HG03103 (cell line): ENCODE measurements at regions not wholly inside any gene's neighbourhood (a gene's known extent, or its start where the extent isn't known, plus 50 kb on each side); places are given as distances from the start of the nearest gene placed in this dataset.
"Not testable (repeated sequence)": the region's sequence is repeated elsewhere in the genome, so short reads cannot be mapped to it uniquely, and the experiment has no call there.

ENCODE experiments used
- ATAC-seq: cut with Tn5 transposase; IDR thresholded peaks from one replicate; pipeline ENCODE4 v1.9.1; 2021; ENCODE audit warnings: low read depth; ENCODE audit not compliant: unreplicated experiment

DNA sequence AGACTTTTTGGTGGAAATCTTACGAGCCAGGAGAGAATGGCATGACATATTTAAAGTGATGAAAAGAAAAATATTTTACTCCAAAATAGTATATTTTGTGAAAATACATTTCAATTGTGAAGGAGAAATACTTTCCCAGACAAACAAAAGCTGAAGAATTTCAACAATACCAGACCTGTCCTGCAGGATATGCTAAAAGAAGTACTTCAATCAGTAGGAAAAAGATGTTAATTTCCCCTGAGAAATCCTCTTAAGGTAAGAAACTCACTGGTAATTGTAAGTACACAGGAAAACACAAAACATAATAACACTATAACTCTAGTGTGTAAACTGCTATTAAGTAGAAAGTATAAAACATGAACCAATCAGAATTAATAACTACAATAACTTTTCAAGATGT lies 341.8 kb upstream of the GJE1 start:
- ATAC-seq, result no peak

DNA sequence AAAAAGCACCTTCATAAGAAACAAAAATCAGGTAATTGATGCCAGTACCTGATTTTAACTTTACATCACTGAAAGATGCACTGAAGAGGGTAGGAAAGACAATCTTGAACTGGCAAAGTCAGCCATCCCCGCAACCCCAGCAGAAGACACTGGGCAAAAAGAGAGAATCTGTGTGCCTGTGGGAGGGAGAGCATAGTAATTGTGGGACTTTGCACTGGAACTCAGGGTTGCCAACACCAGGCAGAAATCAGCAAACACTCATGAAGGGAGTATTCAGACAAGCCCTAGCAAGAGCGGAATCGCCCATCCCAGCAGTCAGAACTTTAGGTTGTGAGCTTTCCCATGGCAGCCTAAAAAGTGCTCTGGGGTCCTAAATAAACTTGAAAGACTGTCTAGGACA lies 344.6 kb upstream of the GJE1 start:
- ATAC-seq, result no peak

DNA sequence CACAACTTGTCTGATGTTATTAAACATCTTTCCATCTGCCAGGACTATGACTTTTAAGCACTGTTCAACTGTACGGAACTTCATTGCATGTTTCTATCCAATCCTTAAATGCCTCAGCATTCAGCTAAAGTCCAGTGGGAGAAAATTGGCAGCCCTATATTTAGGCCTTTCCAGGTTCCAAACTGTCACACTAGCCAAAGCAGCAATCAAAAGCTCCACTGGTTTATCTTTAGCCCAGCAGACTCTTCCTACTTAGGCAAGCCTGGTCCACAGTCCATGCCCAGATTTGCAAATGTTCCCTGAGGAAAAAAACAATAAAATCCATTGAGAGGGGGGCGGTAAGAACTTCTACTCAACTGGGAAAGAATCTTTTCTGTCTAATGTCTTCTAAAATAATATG lies 349.1 kb upstream of the GJE1 start:
- ATAC-seq, result no peak

DNA sequence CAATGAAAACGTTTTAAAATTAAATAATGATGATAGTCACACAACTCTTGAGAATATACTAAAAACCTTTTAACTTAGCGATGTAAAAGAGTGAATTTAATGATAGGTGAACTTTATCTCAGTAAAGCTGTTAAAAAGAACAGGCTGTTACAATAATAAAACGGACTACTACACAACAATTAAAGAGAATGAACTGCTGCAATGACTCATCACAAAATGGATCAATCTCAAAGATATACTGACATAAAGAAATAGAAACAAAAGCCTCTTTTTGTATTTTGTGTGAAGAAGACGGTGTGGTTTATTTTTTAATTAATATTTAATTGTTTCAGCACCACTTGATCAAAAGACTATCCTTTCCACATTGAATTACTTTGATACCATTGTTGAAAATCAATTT lies 352.4 kb upstream of the GJE1 start:
- no peak for ATAC-seq

DNA sequence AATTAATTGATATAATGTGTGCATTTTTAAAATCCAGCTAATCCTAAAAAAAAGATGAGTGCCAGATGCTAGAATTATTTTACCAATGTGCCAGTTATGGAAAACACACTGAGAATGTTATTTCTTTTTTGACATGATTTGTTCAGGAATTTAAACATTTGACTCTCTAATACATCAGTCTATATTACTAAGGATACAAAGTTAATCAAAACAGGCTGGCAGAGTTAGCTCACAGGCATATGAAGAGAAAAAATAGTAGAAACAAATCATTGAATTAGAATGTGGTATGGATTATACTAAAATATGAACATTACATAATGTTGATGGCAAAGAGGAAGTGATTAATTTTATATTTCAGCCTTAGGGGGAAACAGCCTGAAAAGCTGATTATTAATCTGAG lies 368.3 kb upstream of the GJE1 start:
- no peak for ATAC-seq

DNA sequence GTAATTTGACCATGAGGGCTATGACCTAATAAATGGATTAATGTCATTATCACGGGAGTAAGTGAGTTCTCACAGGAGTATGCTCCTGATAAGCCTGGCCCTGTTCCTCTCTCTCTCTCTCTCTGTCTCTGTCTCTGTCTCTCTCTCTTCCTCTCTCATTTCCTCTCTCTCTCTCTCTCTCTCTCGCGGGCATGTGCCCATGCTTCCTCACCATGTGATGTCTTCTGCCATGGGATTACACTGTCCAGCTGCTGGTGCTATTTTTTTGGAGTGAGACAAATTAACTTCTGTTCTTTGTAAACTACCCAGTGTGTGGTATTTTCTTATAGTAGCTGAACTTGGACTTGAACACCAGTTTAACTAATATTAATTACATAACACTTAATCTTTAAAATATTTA lies 374.3 kb upstream of the GJE1 start:
- ATAC-seq, result no peak

DNA sequence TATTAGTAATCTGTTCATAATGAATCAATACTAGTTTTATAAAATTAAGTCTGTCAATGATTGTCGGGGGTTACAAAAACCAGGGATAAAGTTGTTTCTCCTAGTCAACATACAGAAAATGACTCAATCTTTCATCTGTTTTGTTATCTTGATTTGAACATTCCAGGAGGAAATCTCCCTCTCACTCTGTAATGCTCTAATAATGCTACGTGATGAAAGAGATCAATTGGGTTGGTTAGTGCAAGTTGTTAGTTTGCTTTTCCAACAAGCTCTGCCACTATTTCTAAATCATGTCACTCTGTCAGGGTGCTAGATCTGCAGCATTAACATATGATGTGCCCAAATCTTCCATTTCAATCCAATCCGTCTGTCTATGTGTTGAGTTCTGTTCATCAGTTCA lies 379.5 kb upstream of the GJE1 start:
- no peak for ATAC-seq

DNA sequence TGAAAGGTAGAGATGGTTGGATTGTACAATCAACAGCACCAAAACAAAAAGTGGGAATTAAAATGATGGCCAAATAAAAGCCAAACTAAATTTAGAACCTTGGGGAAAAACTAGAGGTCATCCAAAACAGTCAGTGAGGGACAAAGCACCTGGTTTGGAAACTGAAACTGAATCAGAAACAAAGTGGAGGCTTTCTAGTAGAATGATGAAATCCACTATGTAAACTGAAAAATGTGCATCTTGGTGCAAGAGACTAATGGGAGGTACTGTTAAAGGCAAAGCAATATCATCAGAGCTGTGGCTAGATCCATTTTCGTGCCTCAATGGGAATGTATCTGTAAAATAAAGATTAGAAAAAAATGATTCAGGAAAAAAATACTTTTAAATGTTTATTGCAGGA lies 380.0 kb upstream of the GJE1 start:
- peak; percentile 68 for ATAC-seq

DNA sequence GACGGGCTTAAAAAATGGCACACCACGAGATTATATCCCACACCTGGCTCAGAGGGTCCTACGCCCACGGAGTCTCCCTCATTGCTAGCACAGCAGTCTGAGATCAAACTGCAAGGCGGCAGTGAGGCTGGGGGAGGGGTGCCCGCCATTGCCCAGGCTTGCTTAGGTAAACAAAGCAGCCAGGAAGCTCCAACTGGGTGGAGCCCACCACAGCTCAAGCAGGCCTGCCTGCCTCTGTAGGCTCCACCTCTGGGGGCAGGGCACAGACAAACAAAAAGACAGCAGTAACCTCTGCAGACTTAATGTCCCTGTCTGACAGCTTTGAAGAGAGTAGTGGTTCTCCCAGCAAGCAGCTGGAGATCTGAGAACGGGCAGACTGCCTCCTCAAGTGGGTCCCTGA lies 386.4 kb upstream of the GJE1 start:
- not testable (repeated sequence) for ATAC-seq

DNA sequence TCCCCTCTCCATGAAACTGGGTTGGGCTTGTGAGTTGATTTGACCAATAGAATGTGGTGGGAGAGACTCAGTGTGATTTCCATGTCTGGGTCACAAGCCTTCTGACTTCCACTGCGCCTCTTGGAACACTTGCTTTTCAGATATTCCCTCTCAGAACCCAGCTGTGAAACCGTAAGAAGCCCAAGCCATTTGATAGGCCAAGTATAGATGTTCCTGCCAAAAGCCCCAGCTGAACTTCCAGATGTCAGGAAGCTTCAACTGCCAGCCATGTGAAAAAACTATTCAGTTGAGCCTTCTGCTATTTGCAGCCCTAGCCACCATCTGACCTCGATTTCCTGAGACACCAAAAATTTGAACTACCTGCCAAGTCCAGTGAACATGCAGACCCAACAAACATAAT lies 387.8 kb upstream of the GJE1 start:
- ATAC-seq, result no peak

DNA sequence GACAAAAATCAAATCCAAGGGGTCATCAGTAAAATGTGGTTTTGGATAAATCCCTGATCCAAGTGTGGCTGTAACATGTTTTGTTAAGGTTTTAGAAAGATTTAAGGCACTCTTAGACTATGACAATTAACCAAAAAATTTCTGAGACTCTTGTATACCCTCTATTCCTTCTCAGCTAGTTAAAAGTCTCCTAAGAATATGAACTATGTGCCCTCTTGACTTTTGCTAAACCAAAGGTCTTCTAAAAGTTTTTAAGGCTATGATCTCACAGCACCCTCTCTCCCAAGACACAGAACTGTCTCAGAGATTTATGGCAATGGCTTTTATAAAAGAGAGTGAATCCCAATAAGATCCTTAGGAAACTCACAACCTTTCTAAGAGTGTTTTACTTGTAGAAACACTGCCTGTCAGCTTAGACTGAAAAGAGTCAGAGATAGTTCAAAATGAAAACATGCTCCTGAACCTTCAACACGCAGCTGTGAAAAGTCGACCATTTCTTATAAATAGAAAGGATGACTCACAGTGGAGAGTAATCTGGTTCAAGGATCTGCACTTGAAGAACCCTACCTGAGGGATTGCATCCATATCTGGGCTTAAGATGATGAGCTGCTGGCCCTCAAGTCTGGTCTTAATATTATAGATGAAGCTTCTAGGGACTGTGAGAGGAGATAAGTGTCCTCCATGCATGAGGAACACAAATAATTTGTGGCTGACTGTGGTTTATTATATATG lies 388.4 kb upstream of the GJE1 start:
- ATAC-seq, result no peak

DNA sequence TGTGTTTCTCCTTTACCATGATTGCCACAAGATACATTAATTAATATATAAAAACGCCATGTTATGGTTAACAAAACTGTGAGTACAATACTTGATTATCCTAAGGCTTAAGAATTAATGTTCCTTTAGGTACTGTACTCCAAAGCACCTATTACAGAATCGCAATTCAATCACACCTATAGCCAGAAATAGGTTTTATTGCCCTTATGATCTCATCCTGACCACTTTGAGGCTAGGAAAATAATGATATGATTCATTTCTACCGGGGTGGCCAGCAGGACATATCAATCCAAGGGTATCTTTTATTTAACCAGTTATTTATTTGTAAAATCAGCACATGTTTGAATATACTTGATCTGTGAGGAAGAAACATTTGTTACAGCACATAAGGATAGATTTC lies 396.6 kb upstream of the GJE1 start:
- ATAC-seq, result no peak

DNA sequence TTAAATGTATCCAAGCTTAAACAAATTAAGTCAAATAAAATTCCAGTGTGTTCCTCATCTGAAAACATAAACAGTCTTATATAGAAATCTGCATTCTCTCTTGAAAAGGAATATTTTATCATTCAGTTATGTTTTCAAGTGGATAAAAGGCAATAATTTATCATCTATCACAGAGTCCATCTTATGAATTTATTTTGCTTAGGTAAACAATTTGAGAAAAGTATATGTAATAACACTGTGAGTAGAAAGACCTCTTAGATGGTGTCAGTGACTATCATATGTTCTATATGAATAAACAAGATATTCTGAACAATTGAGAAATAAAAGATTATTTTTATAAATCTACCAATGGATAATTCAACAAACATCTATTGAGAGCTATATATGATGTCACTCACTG lies 397.6 kb upstream of the GJE1 start:
- no peak for ATAC-seq

DNA sequence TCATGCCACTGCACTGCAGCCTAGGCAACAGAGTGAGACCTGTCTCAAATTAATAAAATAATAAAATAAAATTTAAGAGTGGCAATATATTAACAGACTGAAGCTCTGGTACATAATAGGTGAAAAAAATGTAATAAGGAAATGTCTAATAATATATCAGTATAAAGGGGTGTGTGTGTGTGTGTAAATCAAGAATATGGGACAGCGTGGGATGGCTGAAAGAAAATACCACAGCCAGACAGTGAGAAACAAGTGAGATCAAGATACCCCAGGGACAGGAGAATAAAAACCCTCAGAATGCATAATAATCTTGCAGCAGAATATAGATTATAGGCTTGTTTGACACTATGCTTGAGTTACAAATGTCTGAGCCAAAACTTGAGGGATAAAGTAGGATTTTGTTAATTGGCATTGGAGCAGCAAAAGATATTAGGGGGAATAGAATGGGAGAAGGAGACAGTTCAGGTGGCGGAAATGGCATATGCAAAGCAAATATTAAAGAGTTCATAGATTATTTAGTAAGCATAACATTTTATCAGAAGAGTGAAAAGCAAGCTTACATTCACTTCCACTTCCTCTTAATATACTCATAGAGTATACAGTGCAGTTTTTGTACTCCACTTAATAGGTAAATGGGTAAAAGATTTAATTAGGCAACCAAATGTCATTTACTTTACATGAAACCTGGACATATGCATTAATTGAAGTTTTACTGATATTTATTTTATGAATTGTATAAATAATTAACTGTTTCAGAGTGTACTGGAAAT lies 398.5 kb upstream of the GJE1 start:
- ATAC-seq, result no peak

DNA sequence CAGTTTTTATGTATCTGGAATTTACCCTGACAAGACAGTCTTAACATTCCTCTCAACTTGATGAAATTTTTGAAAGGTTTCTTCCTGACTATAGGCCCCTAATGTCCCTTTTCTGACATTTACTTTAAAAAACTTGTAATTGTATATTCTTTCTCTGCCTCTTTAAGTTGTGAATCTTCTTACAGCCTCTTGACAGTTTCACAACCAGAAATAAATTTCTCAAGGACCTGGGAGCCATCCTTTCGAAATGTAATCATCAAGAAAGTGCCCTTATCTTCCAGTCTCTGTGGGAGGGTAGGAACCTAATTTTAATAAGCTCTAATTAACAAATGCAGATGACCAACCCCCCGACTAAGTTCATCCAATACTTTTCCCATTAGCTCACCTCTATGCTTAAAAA lies 403.6 kb upstream of the GJE1 start:
- no peak for ATAC-seq

DNA sequence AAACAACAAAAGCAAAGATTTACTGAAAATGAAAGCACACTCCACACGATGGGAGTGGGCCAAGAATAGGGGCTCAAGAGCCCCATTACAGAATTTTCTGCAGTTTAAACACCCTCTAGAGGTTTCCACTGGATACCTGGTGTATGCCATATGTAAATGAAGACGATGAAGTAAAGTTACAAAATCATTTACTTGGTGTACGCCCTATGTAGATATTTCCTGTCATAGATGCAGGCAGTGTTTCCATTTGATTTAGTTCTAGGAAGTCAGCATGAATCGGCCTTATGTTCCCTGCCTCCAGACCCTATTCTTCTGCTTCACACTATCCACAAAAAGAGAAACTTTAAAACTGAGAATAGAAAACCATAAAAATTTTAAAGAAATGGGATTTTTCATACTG lies 404.4 kb upstream of the GJE1 start:
- ATAC-seq, result no peak

DNA sequence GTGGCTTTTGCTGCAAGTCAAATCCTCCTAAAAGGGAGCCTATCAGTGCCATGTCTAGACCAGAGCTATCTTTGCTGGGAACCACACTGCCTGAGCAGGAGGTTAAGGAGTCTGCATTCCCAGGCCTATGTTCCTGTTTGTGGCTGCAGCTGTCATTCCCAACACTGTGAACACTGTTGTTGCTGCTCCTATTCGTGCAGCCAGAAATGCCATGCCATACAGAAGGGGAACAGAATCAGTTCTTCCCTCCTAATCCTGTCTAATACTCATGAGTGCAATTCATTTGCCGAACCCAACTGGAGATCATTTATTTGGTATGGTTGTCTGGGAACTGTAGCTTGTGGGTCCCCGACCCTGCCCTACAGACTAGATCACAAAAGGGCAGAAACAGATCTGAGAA lies 406.5 kb upstream of the GJE1 start:
- no peak for ATAC-seq

DNA sequence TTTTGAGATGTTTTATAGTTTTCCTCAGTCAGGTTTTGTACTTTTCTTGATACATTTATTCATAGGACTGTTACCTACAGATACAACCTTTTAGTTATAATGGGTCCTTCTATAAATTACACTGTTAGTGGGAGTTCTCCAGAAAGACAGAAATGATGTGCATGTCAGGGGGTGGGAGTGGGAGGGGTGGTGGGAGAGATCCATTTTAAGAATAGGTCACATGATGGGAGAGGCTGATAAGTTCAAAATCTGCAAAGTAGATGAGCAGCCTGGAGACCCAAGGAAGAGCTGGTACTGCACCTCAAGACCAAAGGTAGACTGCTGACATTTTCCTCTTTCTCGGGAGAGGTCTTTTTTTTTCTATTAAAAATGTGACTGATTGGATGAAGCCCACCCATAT lies 408.0 kb upstream of the GJE1 start:
- no peak for ATAC-seq

DNA sequence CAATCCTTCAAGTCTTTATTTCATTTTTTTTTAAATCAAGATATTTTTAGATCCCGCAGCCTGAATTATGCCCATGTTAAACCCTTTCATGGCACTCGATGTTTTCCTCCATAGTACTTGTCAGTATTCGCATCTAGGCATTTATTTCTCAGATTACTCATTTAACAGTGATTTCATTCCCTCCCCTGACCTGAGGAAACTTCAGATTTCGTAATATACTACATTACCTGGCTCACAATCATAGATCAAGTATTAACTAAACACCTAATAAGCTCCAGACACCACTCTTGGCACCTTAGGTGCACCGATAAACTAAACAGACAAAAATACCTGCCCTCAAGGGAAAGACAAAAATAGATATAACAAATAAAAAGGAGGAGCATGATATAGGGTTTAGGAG lies 413.2 kb upstream of the GJE1 start:
- no peak for ATAC-seq

DNA sequence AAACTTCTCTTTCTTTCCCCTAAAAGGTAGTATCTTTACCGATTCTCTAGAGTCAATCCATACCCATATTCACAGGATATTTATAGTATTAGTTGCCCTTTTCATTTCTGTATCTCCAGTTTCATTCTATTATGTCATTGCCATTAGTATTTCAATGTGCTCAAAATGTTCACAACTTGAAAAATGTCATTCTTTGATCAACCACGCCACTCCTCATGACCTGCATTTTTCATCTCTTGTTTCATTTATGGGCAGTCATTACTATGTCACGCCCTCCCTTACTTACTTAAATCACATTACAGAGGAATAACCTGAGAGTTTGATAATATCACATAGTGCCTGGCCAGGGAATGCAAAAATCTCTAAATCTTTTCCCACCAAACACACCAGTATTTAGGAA lies 427.3 kb upstream of the GJE1 start:
- ATAC-seq, result no peak

DNA sequence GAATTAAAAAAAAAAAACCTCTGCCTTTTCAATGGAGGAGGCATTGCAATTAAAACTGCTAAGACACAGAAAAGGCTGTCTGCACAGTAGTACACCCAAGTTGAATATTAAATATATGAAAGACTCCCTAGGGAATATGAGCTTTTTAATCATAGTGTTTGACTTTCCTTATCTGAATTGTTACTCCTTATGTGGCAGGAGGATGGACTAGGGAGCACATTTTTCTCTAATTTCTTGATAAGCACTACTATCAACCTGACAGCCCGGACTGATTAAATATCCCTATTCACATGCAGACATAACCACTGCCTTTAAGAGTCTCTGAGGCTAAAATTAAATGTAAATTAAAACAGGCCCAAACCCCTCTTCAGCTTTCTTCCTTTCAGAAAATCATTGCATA lies 428.6 kb upstream of the GJE1 start:
- ATAC-seq, result no peak

DNA sequence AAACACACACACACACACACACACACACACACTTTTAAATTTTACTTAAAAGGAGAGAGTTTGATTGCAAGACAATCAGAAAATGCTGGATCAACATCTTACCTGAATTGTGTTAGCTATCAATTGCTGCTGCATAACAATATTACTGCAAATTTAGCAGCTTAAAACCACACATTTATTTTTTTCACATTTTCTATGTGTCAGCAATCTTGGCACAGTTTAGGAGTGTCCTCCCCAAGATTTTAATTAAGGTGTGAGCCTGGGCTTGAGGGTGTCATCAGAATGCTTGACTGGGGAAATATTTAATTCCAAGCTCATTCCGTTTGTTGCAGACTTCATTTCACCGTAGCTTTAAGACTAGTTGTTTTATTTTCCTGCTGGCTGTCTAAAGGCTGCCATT lies 431.0 kb upstream of the GJE1 start:
- ATAC-seq, result no peak
